NCI-H82 treated with DMSO at 0.1 percent for 48 hours (cell line): ENCODE measurements at regions not wholly inside any gene's neighbourhood (a gene's known extent, or its start where the extent isn't known, plus 50 kb on each side); places are given as distances from the start of the nearest gene placed in this dataset.

Source experiments
- DNase-seq: peaks from one replicate; lab custom pipeline; 2025; ENCODE audit not compliant: unreplicated experiment; lab: John Stamatoyannopoulos, UW

DNA sequence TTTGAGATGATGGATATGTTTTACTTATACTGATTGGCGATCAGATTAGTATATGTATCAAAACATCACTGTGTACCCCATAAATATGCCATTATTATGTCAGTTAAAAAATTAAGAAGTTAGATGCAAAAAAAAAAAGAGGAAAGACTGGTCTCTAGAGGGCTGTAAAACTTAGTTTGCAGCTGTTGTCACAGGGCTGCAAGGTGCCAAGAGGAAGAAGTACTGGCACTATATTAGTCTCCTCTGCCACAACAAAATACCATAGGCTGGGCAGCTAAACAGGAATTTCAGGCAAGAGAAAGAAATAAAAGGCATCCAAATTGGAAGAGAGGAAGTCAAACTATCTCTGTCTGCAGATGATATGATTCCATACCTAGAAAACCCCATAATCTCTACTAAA, 177.8 kb upstream of the PLPP4 start:
- no peak for DNase-seq

DNA sequence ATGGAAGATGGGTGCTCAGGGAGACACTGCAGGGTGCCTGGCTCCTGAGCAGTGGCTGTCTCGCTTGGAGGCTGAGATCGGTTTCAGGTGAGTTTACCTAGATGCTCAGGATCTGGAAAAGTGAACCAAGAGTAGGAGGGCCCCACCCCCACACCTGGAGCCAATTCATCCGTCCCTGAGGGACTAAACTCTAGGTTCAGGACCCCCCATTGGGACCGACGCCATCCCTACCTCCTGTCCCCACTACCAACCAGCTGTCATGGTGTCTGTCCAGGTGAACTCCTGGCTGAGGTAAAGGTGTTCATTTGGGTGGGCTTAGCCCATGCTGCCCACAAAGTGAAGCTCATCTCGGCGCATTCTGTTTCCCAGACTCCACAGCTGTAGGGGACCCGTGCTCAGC, 174.6 kb upstream of the PLPP4 start:
- DNase-seq = no peak

DNA sequence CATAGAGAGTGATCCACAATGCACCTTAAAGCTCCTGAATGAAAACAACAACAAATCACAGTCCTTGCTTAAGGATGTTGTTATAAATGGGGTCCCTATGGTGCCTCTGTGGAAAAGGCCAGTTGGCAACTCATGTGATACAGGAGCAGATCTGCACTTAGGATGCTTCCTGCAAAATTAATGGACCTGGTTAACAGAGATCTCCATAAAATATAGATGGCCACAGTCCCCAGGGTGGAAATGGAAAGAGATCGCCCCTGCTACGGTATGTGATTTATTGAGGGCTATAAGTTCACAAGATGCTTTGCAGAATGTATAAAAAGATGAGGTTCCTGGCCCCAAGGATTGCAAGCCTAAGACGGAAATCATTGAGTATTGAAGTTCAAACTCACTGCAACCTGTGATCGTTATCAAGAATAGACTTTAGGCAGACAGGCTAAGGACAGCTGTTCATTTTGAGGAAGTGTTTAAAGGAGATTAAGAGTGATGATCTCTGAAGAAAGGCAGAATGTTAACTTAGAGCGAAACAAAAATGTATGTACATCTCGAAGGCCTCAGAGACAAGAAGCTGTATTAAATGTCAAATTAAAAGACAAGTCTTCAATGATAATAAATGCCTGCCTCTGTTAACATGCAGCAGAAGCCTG, 174.1 kb upstream of the PLPP4 start:
- DNase-seq = peak; percentile 25

DNA sequence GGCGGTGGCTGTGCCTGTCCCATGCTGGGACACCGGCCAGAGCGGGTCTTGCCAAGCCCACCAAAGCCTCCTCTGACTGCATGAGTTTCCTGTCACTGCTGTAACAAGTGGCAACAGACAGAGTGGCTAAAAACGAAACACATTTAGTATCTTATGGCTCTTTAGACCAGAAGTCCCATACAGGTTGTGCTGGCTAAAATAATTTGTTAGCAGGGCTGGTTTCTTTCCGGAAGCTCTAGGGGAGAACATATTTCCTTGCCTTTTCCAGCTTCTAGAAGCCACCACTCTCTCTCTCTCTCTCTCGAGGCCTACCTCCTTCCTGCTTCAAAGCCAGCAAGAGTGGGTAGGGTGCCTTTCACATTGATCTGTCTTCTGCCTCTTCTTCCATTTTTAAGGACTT, 171.6 kb upstream of the PLPP4 start:
- no peak for DNase-seq

DNA sequence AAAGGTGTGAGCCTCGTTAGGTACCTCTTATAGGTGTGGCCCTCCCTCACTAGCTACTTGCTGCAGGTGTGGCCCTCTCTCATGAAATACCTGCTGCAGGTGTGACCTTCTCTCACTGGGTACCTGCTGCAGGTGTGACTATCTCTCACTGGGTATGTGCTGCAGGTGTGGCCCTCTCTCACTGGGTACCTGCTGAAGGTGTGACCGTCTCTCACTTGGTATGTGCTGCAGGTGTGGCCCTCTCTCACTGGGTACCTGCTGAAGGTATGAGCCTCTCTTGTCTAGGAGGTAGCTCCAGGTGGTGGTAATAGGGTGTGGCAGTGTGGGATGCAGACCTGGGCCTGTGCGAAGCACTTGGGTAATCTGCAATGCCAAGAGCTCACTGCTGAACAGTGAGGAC, 170.7 kb upstream of the PLPP4 start:
- no peak for DNase-seq

DNA sequence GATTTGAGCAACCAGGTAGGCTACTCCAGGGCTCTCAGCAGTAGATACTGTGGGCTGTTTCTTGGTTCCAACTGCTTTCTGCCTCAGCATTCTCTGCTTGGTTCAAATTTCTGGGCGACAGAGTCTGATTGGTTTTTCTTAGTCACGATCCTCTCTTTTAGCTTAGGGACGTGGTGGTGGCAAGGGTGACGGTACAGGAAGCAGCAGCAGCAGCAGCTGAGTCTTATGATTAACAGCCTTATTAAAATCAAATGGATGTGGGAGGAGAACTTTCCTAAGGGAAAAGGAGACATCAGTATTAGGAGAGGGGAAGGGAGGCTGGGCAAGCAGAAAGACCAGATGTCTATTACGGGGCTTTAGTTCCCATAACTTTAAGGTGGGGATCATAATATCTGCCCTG, 156.5 kb upstream of the PLPP4 start:
- no peak for DNase-seq

DNA sequence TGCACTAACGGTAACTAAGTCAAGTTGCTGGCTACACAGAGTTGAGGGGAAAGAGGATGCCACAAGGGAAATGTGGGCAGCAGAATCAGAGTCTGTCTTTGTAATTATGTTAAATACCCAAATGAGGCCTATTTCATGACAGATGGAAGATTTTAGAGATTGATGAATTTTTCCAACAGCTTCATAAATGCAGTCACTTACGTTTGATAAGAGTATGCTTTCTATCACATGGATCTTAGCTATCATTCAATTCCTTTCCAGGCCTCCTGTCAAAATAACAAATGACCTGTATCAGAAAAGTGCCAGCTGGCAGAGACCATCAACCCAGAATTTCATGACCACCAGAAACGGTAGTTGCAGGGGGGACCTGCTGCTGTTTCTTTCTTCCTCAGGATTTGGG, 148.4 kb upstream of the PLPP4 start:
- no peak for DNase-seq

DNA sequence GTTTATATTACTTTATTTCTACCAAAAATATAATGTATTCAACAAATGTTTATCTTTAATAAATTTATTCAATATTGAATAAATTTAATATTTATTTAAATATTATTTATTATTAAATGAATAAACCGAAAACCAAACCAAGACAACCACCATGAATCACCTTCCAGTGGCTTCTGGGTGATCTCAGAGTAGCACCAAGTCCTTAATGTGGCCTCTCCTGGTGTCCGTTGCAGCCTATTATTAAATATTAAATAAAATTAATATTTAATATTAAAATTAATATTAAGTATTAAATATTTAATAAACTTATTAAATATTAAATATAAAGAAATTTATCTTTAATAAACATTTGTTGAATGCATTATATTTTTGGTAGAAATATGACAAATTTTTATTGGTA, 143.3 kb upstream of the PLPP4 start:
- no peak for DNase-seq

DNA sequence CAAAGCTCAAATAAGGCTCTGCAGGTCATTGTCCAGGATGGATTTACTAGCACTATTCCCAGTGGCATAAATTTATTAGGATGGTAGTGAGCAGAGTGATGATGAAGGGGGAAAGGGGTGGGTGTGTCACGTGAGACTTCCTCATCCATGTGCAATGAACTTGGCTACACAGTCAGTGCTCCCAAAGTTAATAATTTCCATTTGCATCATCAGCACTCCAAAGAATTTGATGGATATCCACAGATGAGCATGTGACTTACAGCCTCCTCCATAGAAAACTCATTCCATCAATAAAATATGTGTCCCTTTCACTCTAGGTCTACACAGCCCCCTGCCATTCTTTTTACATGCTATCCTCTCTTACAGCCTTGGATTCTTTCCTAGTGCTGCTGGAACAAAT, 142.6 kb upstream of the PLPP4 start:
- DNase-seq = no peak

DNA sequence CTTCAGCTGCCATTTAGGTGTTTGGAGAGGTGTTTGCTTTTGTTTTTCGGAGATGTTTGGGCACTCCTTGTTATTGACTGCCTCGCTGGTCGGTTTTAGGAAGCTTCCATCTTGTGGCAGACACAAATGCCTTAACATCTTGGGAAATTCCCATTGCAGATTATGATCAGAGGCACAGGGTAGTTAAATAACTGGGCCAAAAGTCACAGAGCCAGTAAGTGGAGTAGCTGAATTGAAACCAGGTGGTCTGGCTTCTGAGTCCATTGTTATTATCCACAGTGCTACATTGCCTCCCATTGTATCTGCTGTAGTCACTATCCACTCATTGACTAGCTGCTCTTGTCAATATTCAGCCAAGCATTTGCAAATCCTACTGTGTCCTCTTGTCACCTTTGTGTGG, 138.2 kb upstream of the PLPP4 start:
- DNase-seq = no peak

DNA sequence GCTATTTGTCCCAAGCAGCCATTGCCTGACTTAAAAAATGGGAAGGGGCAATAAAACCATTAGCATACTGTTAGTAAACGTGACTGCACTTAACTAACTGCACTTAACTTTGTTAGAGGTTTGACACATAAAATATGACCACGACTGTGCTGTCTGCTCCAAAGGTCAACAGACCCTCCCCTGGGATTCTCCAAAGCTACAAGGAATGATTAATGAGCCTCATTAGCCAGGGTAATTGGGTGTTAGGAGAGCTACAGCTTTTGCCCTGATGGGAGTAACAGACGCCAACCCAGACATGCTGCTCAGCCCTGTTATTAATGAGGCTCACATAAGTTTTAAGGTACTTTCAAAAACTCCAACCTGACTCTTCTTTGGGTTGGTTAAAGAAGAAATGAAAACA, 129.4 kb upstream of the PLPP4 start:
- DNase-seq = peak; percentile 92

DNA sequence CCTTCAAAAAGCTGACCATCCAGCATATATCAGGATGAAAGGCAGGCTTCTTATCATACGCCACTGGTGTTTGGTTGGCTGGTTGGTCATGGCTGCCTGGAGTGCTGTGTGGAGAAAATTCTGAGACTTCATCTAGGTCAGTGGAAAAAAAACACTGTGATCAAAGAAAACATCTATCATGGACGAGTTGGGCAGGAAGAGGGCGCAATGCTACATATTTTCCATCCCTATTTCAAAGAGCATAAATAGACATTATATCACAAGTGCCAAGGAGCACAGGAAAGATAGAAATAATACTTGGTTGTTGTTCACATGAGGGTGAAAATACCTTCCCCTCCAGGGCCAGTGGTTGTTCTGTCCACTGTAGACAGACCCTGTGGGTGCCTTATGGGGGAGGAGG, 128.4 kb upstream of the PLPP4 start:
- no peak for DNase-seq

DNA sequence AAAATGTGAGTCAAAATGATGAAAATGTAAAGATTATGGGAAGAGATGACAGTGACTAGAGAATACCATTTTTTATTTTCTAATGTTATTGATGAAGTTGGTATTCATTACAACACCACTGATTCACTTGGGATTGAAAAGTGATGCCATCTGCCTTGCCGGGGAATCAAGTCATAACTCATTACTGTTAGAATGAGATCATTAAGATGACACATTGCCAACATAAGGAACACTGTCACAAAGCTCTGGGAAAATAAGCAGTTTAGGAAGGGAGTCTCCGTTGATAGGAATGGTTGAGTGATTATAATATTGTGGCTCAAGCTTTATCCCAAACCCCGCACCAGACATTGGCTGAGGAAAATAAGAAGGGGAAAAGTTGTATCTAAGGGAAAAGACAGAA, 121.5 kb upstream of the PLPP4 start:
- peak; percentile 52 for DNase-seq

DNA sequence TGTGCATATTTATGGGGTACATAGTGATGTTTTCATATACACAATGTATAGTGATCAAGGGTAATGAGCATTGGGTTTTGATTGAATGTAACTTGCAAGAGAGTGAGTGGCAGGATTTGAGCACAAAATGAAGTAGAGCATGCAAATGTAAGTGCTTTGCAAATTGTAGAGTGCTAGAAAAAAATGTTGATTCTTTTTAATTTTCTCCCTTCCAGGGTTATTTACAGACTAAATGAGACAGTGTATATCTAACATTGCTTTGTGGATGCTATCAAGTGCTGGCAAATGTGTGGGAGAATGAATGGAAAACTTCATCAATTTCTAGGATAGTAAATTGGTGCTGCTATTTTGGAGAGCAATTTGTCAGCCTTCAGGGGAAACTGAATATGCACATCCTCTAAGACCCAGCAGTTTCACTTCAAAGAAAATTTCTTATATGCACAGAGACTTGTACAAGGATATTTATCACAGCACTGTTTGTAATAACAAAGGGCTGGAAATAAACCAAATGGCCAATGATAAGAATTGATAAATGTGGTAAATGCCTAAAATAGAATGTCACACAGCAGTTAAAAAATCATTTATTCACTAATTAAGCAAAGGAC, 120.6 kb upstream of the PLPP4 start:
- DNase-seq = no peak

DNA sequence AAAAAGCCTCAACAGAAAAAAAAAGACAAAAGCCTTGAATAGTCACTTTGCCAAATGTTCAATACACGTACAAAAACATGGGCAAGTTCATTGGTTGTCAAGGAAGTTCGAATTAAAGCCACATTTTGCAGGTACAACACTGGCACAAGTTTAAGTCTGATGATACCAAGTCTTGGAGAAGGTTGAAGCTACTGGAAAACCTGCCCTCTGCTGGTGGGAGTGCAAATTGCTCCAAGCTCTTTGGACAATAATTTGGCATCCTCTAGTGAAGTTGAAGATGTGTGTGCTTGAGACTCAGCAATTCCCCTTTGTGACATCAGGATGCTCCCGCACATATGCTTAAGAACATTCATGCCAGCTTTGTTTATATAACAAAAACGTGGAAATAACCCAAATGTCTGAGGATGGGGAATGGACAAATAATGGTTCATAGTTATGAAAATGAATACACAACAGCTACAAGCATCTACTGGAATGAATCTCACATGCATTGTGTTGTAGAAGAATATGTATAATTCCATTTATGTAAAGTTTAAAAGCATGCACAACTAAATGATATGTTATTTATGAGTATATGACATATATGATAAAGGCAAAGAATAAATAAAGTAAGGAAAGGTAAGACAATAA, 120.0 kb upstream of the PLPP4 start:
- DNase-seq = peak; percentile 32

DNA sequence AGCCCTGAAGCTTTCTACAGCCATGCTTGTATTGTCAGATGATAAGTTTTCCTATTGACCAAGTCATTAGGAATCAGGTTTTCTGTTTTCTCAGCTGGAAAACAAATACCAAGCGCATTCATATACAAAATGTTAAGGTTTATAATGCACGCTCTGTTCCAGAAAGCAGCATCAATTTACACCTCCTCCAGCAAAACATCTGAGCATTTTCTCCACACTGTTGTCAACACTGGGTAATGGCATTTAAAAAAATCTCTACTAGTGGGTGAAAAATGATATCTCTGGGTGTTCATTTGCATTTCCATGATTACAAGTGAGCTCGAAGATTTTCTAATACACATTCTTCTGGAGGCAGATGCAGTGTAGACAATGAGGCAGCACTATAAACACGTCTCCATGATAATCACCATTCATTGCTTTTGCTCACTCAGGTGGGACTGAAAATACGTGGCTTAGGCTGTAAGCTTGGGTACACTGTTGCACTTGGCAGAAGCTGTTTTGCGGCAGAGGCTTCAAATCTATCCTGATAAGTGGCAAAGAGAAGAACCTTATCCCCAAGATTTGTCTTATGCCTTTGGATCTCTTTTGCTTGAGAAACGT, 114.8 kb upstream of the PLPP4 start:
- DNase-seq = no peak

DNA sequence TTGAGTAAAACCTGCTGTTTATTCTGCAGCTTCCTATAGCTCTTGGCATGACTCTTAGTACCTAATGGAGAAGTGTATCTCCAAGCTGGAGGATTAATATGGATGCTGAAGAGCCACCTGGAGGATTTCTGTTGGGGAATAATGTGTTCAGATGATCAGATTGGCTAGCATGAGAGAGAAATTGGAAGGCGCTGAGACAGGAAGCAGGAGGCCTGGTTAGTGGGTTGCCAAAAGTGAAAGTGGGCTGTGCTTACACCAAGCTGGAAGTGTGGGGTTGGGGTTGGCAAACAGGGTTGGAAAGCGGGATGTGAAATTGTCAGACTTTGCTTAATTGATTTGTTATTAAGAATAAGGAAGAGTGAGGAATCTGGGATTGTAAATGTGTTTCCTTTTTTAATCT, 111.8 kb upstream of the PLPP4 start:
- DNase-seq = no peak

DNA sequence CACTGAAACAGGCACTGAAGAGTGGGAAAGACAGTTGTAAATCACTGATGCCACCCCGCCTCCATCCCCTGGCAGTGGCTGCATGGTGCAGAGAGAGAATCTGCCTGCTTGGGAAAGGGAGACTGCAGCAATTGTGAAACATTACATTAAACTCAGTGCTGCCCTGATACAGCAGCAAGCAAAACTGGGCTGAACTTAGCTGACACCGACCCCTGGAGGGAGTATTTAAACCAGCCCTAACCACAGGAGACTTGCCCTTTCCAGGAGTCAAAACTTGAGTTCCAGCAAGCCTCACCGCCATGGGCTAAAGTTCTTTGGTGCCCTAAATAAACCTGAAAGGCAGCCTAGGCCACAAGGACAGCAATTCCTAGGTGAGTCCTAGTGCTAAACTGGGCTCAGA, 109.4 kb upstream of the PLPP4 start:
- DNase-seq = no peak

DNA sequence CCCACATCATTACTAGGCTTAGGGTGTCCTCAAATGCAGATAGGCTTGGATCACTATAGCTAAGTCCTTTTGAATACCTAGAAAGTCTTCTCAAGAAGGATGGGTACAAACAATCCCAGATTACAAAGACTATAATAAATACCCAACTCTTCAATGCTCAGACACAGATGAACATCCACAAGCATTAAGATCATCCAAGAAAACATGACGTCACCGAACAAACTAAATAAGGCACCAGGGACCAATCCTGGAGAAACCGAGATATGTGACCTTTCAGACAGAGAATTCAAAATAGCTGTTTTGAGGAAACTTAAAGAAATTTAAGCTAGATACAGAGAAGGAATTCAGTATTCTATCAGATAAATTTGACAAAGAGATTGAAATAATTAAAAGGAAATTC, 108.0 kb upstream of the PLPP4 start:
- DNase-seq = no peak

DNA sequence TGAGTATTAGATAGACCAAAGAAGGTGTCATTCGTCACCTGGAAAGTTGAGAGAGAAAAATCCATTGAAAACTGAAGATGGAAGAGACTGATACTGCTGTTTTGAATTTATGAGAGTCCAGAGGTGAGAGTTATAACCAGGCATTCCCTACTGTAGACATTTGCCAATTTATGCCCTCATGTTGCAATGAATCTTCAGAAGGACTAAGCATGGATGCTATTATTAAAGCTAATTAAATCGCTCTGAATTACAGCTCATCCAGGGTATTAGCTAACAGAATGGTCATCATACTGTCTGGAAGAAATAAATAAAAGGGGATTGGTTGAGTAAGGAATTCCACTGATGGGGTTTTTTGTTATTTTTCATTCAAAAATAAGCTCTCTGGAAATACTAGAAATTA, 101.6 kb upstream of the PLPP4 start:
- DNase-seq = no peak

DNA sequence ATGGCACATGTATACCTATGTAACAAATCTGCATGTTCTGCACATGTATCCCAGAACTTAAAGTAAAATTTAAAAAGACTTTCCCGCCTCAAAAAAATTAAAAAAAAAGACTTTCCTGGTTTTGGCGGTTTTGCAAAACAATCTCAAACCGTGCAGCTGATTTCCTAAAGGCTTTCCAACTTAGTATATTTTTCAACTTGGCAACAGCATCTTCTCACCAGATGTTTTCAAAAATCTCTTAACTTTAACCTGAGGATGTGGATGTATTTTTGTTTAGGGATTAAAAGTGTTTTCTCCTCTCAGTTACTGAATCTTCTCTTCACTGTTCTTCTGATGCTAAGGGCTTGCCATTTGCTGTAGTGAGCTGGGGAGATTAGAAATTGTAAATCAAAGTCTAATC, 96.5 kb upstream of the PLPP4 start:
- no peak for DNase-seq

DNA sequence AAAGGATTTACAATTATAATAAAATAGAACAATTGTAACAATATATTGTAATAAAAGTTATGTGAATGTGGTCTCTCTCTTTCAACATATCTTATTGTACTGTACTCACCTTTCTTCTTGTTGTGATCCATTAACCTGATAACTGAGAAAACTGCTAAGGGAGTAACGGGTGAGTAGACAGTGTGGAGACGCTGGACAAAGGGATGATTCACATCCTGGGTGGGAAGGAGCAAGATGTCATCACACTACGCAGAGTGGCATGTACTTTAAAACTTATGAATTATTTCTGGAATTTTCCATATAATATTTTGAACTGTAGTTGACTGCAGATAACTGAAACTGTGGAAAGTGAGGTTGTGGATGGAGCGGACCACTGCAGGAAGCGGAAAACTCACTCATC, 91.2 kb upstream of the PLPP4 start:
- DNase-seq = no peak

DNA sequence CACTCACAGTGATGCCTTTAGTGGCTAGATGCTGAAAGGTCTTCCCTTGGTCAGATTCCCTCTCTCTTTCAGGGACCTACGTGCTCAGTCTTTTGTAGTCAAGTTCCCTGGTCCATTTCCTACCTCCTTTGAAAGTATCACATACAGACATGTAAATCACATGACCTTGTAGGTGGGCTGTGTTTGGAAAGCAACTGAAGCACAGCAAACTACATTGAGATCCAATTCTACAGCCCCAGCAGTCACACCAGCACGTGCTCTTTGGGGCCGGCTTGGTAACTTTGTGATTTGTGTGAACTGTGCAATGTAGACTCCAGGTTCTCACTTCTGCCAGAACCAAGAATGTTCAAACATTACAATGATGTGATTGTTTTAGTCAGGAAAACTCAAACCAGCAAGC, 89.7 kb upstream of the PLPP4 start:
- no peak for DNase-seq
